PC-3 (cell line): ENCODE measurements at regions not wholly inside any gene's neighbourhood (a gene's known extent, or its start where the extent isn't known, plus 50 kb on each side); places are given as distances from the start of the nearest gene placed in this dataset.

Experiments used
- EZH2 ChIP-seq: fragments of 300-600 bp; sonication (generic); IDR thresholded peaks from one replicate; pipeline ENCODE4 v1.6.1; 2017; ENCODE audit warnings: antibody characterized with exemption, mild to moderate bottlenecking, low read length; ENCODE audit not compliant: unreplicated experiment
- TF ChIP-seq, protein P1 (sequence below): fragments of 300-600 bp; sonication (generic); conservative IDR thresholded peaks from 2 replicates; pipeline ENCODE4 v1.5.1; 2017; ENCODE audit warnings: antibody characterized with exemption, low read depth, mild to moderate bottlenecking, low read length

GRCh38 chr1:29607236-29607635, 370.9 kb downstream of the PTPRU start:
- TF ChIP-seq EZH2: no peak
- TF ChIP-seq, protein P1, sequence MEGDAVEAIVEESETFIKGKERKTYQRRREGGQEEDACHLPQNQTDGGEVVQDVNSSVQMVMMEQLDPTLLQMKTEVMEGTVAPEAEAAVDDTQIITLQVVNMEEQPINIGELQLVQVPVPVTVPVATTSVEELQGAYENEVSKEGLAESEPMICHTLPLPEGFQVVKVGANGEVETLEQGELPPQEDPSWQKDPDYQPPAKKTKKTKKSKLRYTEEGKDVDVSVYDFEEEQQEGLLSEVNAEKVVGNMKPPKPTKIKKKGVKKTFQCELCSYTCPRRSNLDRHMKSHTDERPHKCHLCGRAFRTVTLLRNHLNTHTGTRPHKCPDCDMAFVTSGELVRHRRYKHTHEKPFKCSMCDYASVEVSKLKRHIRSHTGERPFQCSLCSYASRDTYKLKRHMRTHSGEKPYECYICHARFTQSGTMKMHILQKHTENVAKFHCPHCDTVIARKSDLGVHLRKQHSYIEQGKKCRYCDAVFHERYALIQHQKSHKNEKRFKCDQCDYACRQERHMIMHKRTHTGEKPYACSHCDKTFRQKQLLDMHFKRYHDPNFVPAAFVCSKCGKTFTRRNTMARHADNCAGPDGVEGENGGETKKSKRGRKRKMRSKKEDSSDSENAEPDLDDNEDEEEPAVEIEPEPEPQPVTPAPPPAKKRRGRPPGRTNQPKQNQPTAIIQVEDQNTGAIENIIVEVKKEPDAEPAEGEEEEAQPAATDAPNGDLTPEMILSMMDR: no peak
